Transverse colon (tissue), 4 donors: ENCODE measurements at regions not wholly inside any gene's neighbourhood (a gene's known extent, or its start where the extent isn't known, plus 50 kb on each side); places are given as distances from the start of the nearest gene placed in this dataset.

ENCODE experiments used
- DNase-seq: peaks from one replicate; pipeline ENCODE4 v3.0.0-alpha.2; 2019
- H3K27ac ChIP-seq, 4 donors: fragments of 200-600 bp; sonication (generic); 2 replicates each; pipeline ENCODE4 v1.5.1; 2016 to 2018; ENCODE audit warnings: inconsistent platforms in 4 of 4
- H3K27me3 ChIP-seq: fragments of 200-600 bp; sonication (generic); 2 replicates; pipeline ENCODE4 v1.5.1; 2017; ENCODE audit warnings: inconsistent platforms
- H3K36me3 ChIP-seq, 4 donors: fragments of 200-600 bp; sonication (generic); 2 replicates each; pipeline ENCODE4 v1.5.1; 2017 to 2019; ENCODE audit warnings: inconsistent platforms in 4 of 4
- H3K4me1 ChIP-seq, 4 donors: fragments of 200-600 bp; sonication (generic); 2 replicates each; pipeline ENCODE4 v1.5.1; 2017 to 2020; ENCODE audit warnings: inconsistent platforms in 4 of 4
- H3K4me3 ChIP-seq, 4 donors: fragments of 200-600 bp; sonication (generic); 1 replicate in 1 of 4; 2 replicates in 3 of 4; pipeline versions ENCODE4 v1.5.1 to v1.6.1; 2017 to 2019; ENCODE audit warnings: inconsistent platforms in 4 of 4
- H3K9me3 ChIP-seq, 2 donors: fragments of 200-600 bp; sonication (generic); 2 replicates each; pipeline ENCODE4 v1.5.1; 2017 to 2019; ENCODE audit warnings: inconsistent platforms in 2 of 2
- CTCF ChIP-seq, 5 experiments: fragments of 200-600 bp in 3 of 5; fragments of 450-650 bp in 2 of 5; sonication (generic) in 3 of 5; IDR thresholded peaks; 1 replicate in 2 of 5; 2 replicates in 3 of 5; pipeline ENCODE4 v1.5.1; 2016 to 2017; ENCODE audit warnings: antibody characterized with exemption in 5 of 5, inconsistent platforms in 3 of 5, mild to moderate bottlenecking in 2 of 5, moderate library complexity in 1 of 5
- EP300 ChIP-seq: sonication (generic); formaldehyde crosslinking; IDR thresholded peaks from one replicate; pipeline ENCODE4 v1.6.1; 2017; ENCODE audit warnings: antibody characterized with exemption, low read depth
- POLR2A ChIP-seq: fragments of 450-650 bp; IDR thresholded peaks from one replicate; pipeline ENCODE4 v1.6.1; 2016; ENCODE audit warnings: antibody characterized with exemption, mild to moderate bottlenecking, moderate library complexity
- POLR2AphosphoS5 ChIP-seq, 3 donors: sonication (generic); formaldehyde crosslinking; IDR thresholded peaks; one replicate each; pipeline ENCODE4 v1.6.1; 2016; ENCODE audit warnings: antibody characterized with exemption in 3 of 3
- WGBS, 2 donors: methylation state at CpG; one replicate each; pipeline ENCODE4 v1.1.5; 2018; ENCODE audit warnings: low coverage in 1 of 2; 5-methylcytosine and 5-hydroxymethylcytosine counted together
- in situ Hi-C, 4 donors: fragments of 200-750 bp; cut with MboI; loops; one replicate each; pipeline versions ENCODE4 v1.15.0 to v1.15.1; 2017; ENCODE audit warnings: low sequenced_read_pairs in 3 of 4, low pct_ligation_motif_present in 1 of 4, low pct_unique_long_range_greater_than_20kb in 1 of 4
- intact Hi-C: fragments of 100-400 bp; cut with DNase I; formaldehyde crosslinking; loops from one replicate; pipeline ENCODE4 v1.15.1; 2023; ENCODE audit warnings: low total_unique reads

- H3K36me3 ChIP-seq: no peaks in the 10 kb centered on the region
- H3K9me3 ChIP-seq: no peaks in the 10 kb centered on the region
- no peak for TF ChIP-seq POLR2AphosphoS5 (IDR thresholded peaks at IDR 0.05)
- TF ChIP-seq POLR2A: no peak
- no peak for TF ChIP-seq EP300
- no peak for TF ChIP-seq CTCF (IDR thresholded peaks at IDR 0.05)
- no peak overlapping the region for H3K4me3 ChIP-seq
- H3K4me1 ChIP-seq: no peaks in the 10 kb centered on the region
- in situ Hi-C loops: no loop called here
- H3K27me3 ChIP-seq: no peaks in the 10 kb centered on the region
- no peak overlapping the region for H3K27ac ChIP-seq
- no peak for DNase-seq
- intact Hi-C loops: no loop called here
- WGBS, 2 donors: 67 to 74% methylated on average over 6 to 11 of the region's 11 CpGs
Measured at GRCh38 chr11:32023370-32024305, 67.2 kb upstream of the RCN1 start.

GRCh38 chr11:32018672-32019071 is 72.2 kb upstream of the RCN1 start:
- no peak for TF ChIP-seq CTCF (IDR thresholded peaks at IDR 0.05)
- no peak for TF ChIP-seq POLR2A
- TF ChIP-seq EP300: no peak
- no peak for TF ChIP-seq POLR2AphosphoS5 (IDR thresholded peaks at IDR 0.05)
- Histone ChIP-seq H3K9me3 (no peaks in the 10 kb centered on the region), H3K27me3 (peaks cover 4% of the 10 kb centered on the region), H3K27ac (no peak overlapping the region), H3K36me3 (no peaks in the 10 kb centered on the region), H3K4me3 (no peak overlapping the region), H3K4me1 (no peaks in the 10 kb centered on the region)
- in situ Hi-C loops: no loop called here
- DNase-seq: no peak
- 71 to 82% methylated on average over 2 of the region's 2 CpGs for WGBS, 2 donors
- intact Hi-C loops: no loop called here

- TF ChIP-seq POLR2A (no peak), CTCF (IDR thresholded peaks at IDR 0.05) (no peak), EP300 (no peak), POLR2AphosphoS5 (IDR thresholded peaks at IDR 0.05) (no peak)
- intact Hi-C loops (no loop called here), in situ Hi-C loops (no loop called here)
- H3K4me1 ChIP-seq: no peaks in the 10 kb centered on the region
- peaks cover 4% of the 10 kb centered on the region for H3K27me3 ChIP-seq
- H3K27ac ChIP-seq: no peak overlapping the region
- no peaks in the 10 kb centered on the region for H3K9me3 ChIP-seq
- WGBS, 2 donors: 59 to 74% methylated on average over 2 of the region's 2 CpGs
- H3K36me3 ChIP-seq: no peaks in the 10 kb centered on the region
- no peak for DNase-seq
- H3K4me3 ChIP-seq: no peak overlapping the region
Measured at GRCh38 chr11:32016111-32016510, 74.8 kb upstream of the RCN1 start.

- Histone ChIP-seq H3K27ac (no peak overlapping the region), H3K27me3 (peaks cover 4% of the 10 kb centered on the region), H3K9me3 (no peaks in the 10 kb centered on the region), H3K4me1 (no peaks in the 10 kb centered on the region), H3K36me3 (no peaks in the 10 kb centered on the region), H3K4me3 (no peak overlapping the region)
- 39 to 44% methylated on average over 3 to 4 of the region's 4 CpGs for WGBS, 2 donors
- in situ Hi-C loops (no loop called here), intact Hi-C loops (no loop called here)
- DNase-seq: no peak
- TF ChIP-seq POLR2A: no peak
- no peak for TF ChIP-seq EP300
- TF ChIP-seq CTCF (IDR thresholded peaks at IDR 0.05): no peak
- no peak for TF ChIP-seq POLR2AphosphoS5 (IDR thresholded peaks at IDR 0.05)
Measured at GRCh38 chr11:32015427-32015826, 75.4 kb upstream of the RCN1 start.
